NCI-H2107 treated with DMSO at 0.1 percent for 48 hours (cell line): ENCODE measurements at regions not wholly inside any gene's neighbourhood (a gene's known extent, or its start where the extent isn't known, plus 50 kb on each side); places are given as distances from the start of the nearest gene placed in this dataset.

Experiments used
- DNase-seq: peaks from one replicate; lab custom pipeline; 2025; ENCODE audit not compliant: unreplicated experiment; lab: John Stamatoyannopoulos, UW

GRCh38 chr2:19140463-19141208 is 217.8 kb downstream of the OSR1 start:
- no peak for DNase-seq

GRCh38 chr2:19139386-19139785 is 219.0 kb downstream of the OSR1 start:
- no peak for DNase-seq

GRCh38 chr2:19138264-19138825 is 220.1 kb downstream of the OSR1 start:
- DNase-seq, result no peak

- DNase-seq, result no peak
These were observed 221.0 kb downstream of the OSR1 start for GRCh38 chr2:19137433-19137832.

GRCh38 chr2:19132967-19133366 is 225.5 kb downstream of the OSR1 start:
- DNase-seq, result no peak

GRCh38 chr2:19131871-19132270 is 226.6 kb downstream of the OSR1 start:
- no peak for DNase-seq

- DNase-seq, result no peak
These were observed 230.3 kb downstream of the OSR1 start for GRCh38 chr2:19128148-19128547.

GRCh38 chr2:19127616-19128015 is 230.8 kb downstream of the OSR1 start:
- no peak for DNase-seq

- no peak for DNase-seq
These were observed 232.3 kb downstream of the OSR1 start for GRCh38 chr2:19125901-19126680.

GRCh38 chr2:19124135-19124534 is 234.3 kb downstream of the OSR1 start:
- no peak for DNase-seq

GRCh38 chr2:19123556-19123955 is 234.9 kb downstream of the OSR1 start:
- no peak for DNase-seq

- no peak for DNase-seq
These were observed 236.2 kb downstream of the OSR1 start for GRCh38 chr2:19122220-19122619.

- DNase-seq, result no peak
These were observed 237.3 kb downstream of the OSR1 start for GRCh38 chr2:19120941-19121750.

- no peak for DNase-seq
These were observed 238.2 kb downstream of the OSR1 start for GRCh38 chr2:19120181-19120580.

GRCh38 chr2:19119326-19120001 is 239.0 kb downstream of the OSR1 start:
- DNase-seq, result no peak

- no peak for DNase-seq
These were observed 241.5 kb downstream of the OSR1 start for GRCh38 chr2:19116918-19117317.

GRCh38 chr2:19114754-19115231 is 243.6 kb downstream of the OSR1 start:
- DNase-seq, result no peak

- DNase-seq, result no peak
These were observed 244.3 kb downstream of the OSR1 start for GRCh38 chr2:19114126-19114525.

- no peak for DNase-seq
These were observed 247.1 kb downstream of the OSR1 start for GRCh38 chr2:19111354-19111753.

- no peak for DNase-seq
These were observed 248.9 kb downstream of the OSR1 start for GRCh38 chr2:19109518-19109917.

GRCh38 chr2:19106376-19106775 is 252.0 kb downstream of the OSR1 start:
- no peak for DNase-seq
